GM23248 (cell line): ENCODE measurements at regions not wholly inside any gene's neighbourhood (a gene's known extent, or its start where the extent isn't known, plus 50 kb on each side); places are given as distances from the start of the nearest gene placed in this dataset.

Experiments
- EZH2 ChIP-seq: fragments of 200-600 bp; sonication (generic); IDR thresholded peaks from 2 replicates; pipeline ENCODE4 v1.6.1; 2018; ENCODE audit warnings: antibody characterized with exemption, mild to moderate bottlenecking; ENCODE audit not compliant: insufficient read depth, poor library complexity, severe bottlenecking
- EZH2phosphoT487 ChIP-seq: fragments of 200-600 bp; sonication (generic); IDR thresholded peaks from 2 replicates; pipeline ENCODE4 v1.6.1; 2018; ENCODE audit warnings: antibody characterized with exemption, moderate library complexity, mild to moderate bottlenecking, low read depth; ENCODE audit not compliant: insufficient read depth

GRCh38 chr13:46486270-46486669 is 66.7 kb upstream of the LRCH1 start:
- TF ChIP-seq EZH2, result no peak
- TF ChIP-seq EZH2phosphoT487, result no peak
